ENCODE measurements at regions not wholly inside any gene's neighbourhood (a gene's known extent, or its start where the extent isn't known, plus 50 kb on each side); places are given as distances from the start of the nearest gene placed in this dataset.

DNA sequence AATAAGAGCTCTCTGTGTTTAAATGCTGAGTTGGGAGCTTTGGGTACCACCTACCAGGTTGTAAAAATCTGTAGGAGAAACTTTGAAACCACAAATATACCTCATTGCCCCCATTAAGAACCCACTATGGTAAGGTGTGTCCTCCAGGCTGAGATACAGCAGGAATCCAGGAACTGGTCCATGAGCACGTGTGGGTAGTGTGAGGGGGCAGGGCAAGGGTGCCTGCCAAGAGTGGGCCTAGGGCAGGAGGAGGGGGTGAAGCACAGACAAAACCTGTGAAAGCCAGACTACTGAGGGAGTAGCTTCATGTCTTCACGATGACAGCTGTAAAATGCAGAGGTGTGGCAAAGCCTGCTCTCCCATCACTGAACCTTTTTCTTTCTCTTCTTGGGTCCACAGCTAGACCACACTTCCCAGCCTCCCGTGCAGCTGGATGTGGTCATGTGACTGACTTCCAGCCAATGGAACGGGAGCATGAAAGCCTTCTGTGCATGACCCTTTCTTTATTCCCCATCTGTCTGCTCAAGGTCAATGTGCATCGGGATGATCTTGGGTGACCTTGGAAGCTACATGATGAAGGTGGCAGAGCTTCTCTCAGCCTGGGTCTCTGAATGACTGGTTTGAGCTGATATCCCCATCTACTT, 51.1 kb upstream of the POMGNT2 start:
- no peak for TF ChIP-seq BHLHE40 (IDR thresholded peaks at IDR 0.05; ENCODE audit: low read depth, low read length)
- TF ChIP-seq, protein P1, sequence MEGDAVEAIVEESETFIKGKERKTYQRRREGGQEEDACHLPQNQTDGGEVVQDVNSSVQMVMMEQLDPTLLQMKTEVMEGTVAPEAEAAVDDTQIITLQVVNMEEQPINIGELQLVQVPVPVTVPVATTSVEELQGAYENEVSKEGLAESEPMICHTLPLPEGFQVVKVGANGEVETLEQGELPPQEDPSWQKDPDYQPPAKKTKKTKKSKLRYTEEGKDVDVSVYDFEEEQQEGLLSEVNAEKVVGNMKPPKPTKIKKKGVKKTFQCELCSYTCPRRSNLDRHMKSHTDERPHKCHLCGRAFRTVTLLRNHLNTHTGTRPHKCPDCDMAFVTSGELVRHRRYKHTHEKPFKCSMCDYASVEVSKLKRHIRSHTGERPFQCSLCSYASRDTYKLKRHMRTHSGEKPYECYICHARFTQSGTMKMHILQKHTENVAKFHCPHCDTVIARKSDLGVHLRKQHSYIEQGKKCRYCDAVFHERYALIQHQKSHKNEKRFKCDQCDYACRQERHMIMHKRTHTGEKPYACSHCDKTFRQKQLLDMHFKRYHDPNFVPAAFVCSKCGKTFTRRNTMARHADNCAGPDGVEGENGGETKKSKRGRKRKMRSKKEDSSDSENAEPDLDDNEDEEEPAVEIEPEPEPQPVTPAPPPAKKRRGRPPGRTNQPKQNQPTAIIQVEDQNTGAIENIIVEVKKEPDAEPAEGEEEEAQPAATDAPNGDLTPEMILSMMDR (conservative IDR thresholded peaks at IDR 0.05; ENCODE audit: low read depth, low read length) = no peak
- no peak for TF ChIP-seq CEBPB (IDR thresholded peaks at IDR 0.05; ENCODE audit: low read depth, low read length)
- no peak for TF ChIP-seq POLR2A (IDR thresholded peaks at IDR 0.05; ENCODE audit: low read depth, low read length)
- no peak for TF ChIP-seq MAFK (IDR thresholded peaks at IDR 0.05; ENCODE audit: low read depth, low read length)
- no peak for TF ChIP-seq RFX5 (IDR thresholded peaks at IDR 0.05; ENCODE audit: low read depth, low read length)
- TF ChIP-seq, protein P2, sequence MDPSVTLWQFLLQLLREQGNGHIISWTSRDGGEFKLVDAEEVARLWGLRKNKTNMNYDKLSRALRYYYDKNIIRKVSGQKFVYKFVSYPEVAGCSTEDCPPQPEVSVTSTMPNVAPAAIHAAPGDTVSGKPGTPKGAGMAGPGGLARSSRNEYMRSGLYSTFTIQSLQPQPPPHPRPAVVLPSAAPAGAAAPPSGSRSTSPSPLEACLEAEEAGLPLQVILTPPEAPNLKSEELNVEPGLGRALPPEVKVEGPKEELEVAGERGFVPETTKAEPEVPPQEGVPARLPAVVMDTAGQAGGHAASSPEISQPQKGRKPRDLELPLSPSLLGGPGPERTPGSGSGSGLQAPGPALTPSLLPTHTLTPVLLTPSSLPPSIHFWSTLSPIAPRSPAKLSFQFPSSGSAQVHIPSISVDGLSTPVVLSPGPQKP (IDR thresholded peaks at IDR 0.05; ENCODE audit: borderline replicate concordance, low read depth, low read length) = no peak
- TF ChIP-seq MAZ (IDR thresholded peaks at IDR 0.05; ENCODE audit: borderline replicate concordance, low read depth, low read length) = no peak
- no peak for TF ChIP-seq FOS (IDR thresholded peaks at IDR 0.05; ENCODE audit: low read depth, low read length)
- TF ChIP-seq, protein P3, sequence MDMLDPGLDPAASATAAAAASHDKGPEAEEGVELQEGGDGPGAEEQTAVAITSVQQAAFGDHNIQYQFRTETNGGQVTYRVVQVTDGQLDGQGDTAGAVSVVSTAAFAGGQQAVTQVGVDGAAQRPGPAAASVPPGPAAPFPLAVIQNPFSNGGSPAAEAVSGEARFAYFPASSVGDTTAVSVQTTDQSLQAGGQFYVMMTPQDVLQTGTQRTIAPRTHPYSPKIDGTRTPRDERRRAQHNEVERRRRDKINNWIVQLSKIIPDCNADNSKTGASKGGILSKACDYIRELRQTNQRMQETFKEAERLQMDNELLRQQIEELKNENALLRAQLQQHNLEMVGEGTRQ (IDR thresholded peaks at IDR 0.05; ENCODE audit: low read depth, low read length) = no peak
- TF ChIP-seq MXI1 (IDR thresholded peaks at IDR 0.05; ENCODE audit: borderline replicate concordance, low read depth, low read length) = no peak
- no peak for TF ChIP-seq RCOR1 (IDR thresholded peaks at IDR 0.05; ENCODE audit: insufficient replicate concordance, low read length)
- TF ChIP-seq RAD21 (IDR thresholded peaks at IDR 0.05; ENCODE audit: low read length) = no peak
- TF ChIP-seq SMC3 (IDR thresholded peaks at IDR 0.05; ENCODE audit: low read depth, low read length) = no peak

All from IMR-90 (cell line).